Immature natural killer cell (primary cell): ENCODE measurements at regions not wholly inside any gene's neighbourhood (a gene's known extent, or its start where the extent isn't known, plus 50 kb on each side); places are given as distances from the start of the nearest gene placed in this dataset.
"Not testable (repeated sequence)": the region's sequence is repeated elsewhere in the genome, so short reads cannot be mapped to it uniquely, and the experiment has no call there.

Experiments used
- DNase-seq, 3 donors: peaks; one replicate each; pipeline ENCODE4 v3.0.0; 2022; ENCODE audit warnings: mixed read lengths in 1 of 3
- H3K27ac Mint-ChIP-seq, 6 donors: one replicate each; pipeline ENCODE4 v1.8.0; 2020; ENCODE audit warnings: mixed read lengths in 6 of 6, mild to moderate bottlenecking in 5 of 6, inconsistent platforms in 4 of 6, moderate library complexity in 3 of 6
- H3K27me3 Mint-ChIP-seq, 3 donors: one replicate each; pipeline ENCODE4 v1.8.0; 2020 to 2021; ENCODE audit warnings: low read depth in 3 of 3, mild to moderate bottlenecking in 3 of 3, mixed read lengths in 3 of 3, moderate library complexity in 3 of 3, inconsistent platforms in 1 of 3
- H3K36me3 Mint-ChIP-seq, 3 donors: one replicate each; pipeline ENCODE4 v1.8.0; 2020; ENCODE audit warnings: mixed read lengths in 3 of 3, inconsistent platforms in 2 of 3, mild to moderate bottlenecking in 2 of 3
- H3K4me1 Mint-ChIP-seq, 2 donors: one replicate each; pipeline ENCODE4 v1.8.0; 2020; ENCODE audit warnings: inconsistent platforms in 2 of 2, mild to moderate bottlenecking in 2 of 2, mixed read lengths in 2 of 2, moderate library complexity in 1 of 2
- H3K4me3 Mint-ChIP-seq, 5 donors: one replicate each; pipeline ENCODE4 v1.8.0; 2020; ENCODE audit warnings: mild to moderate bottlenecking in 5 of 5, mixed read lengths in 5 of 5, inconsistent platforms in 3 of 5, moderate library complexity in 3 of 5
- H3K9me3 Mint-ChIP-seq, 6 donors: one replicate each; pipeline ENCODE4 v1.8.0; 2020; ENCODE audit warnings: mild to moderate bottlenecking in 6 of 6, mixed read lengths in 6 of 6, inconsistent platforms in 4 of 6, moderate library complexity in 3 of 6

GRCh38 chr7:63092951-63093350 lies 905.7 kb upstream of the ZNF722 start:
- Mint-ChIP-seq H3K4me1 (no peaks in the 10 kb centered on the region), H3K27ac (no peak overlapping the region), H3K4me3 (no peak overlapping the region), H3K27me3 (peaks cover 0 to 7% (median 1%) of the 10 kb centered on the region in 3 donors), H3K36me3 (no peaks in the 10 kb centered on the region), H3K9me3 (peaks cover 21 to 70% (median 51%) of the 10 kb centered on the region in 6 donors)
- no peak for DNase-seq

GRCh38 chr7:63093481-63093880 lies 905.2 kb upstream of the ZNF722 start:
- no peaks in the 10 kb centered on the region for H3K36me3 Mint-ChIP-seq
- no peak overlapping the region for H3K4me3 Mint-ChIP-seq
- H3K27ac Mint-ChIP-seq: no peak overlapping the region
- peaks cover 0 to 7% (median 1%) of the 10 kb centered on the region in 3 donors for H3K27me3 Mint-ChIP-seq
- H3K9me3 Mint-ChIP-seq: peaks cover 20 to 65% (median 46%) of the 10 kb centered on the region in 6 donors
- no peak for DNase-seq
- no peaks in the 10 kb centered on the region for H3K4me1 Mint-ChIP-seq

GRCh38 chr7:63096141-63096540 lies 902.5 kb upstream of the ZNF722 start:
- Mint-ChIP-seq H3K4me3 (no peak overlapping the region), H3K9me3 (peaks cover 20 to 62% (median 44%) of the 10 kb centered on the region in 6 donors)

GRCh38 chr7:63104666-63105065 lies 894.0 kb upstream of the ZNF722 start:
- H3K9me3 Mint-ChIP-seq: peaks cover 23 to 66% (median 59%) of the 10 kb centered on the region in 6 donors

More at GRCh38 chr7:63096141-63096540, 902.5 kb upstream of the ZNF722 start:
- H3K27ac Mint-ChIP-seq: no peak overlapping the region
- no peaks in the 10 kb centered on the region for H3K36me3 Mint-ChIP-seq
- peaks cover 0 to 7% (median 1%) of the 10 kb centered on the region in 3 donors for H3K27me3 Mint-ChIP-seq
- no peaks in the 10 kb centered on the region for H3K4me1 Mint-ChIP-seq
- DNase-seq: no peak

GRCh38 chr7:63105978-63106377 lies 892.7 kb upstream of the ZNF722 start:
- Mint-ChIP-seq H3K36me3 (peaks cover 0 to 4% (median 0%) of the 10 kb centered on the region in 3 donors), H3K27me3 (no peaks in the 10 kb centered on the region), H3K9me3 (peaks cover 18 to 63% (median 53%) of the 10 kb centered on the region in 6 donors), H3K27ac (no peak overlapping the region), H3K4me3 (no peak overlapping the region), H3K4me1 (no peaks in the 10 kb centered on the region)
- no peak for DNase-seq

More at GRCh38 chr7:63104666-63105065, 894.0 kb upstream of the ZNF722 start:
- Mint-ChIP-seq H3K27me3 (no peaks in the 10 kb centered on the region), H3K36me3 (no peaks in the 10 kb centered on the region), H3K4me1 (no peaks in the 10 kb centered on the region), H3K4me3 (no peak overlapping the region), H3K27ac (no peak overlapping the region)
- DNase-seq: no peak

- H3K9me3 Mint-ChIP-seq: peaks cover 18 to 56% (median 47%) of the 10 kb centered on the region in 6 donors
- H3K36me3 Mint-ChIP-seq: peaks cover 0 to 4% (median 0%) of the 10 kb centered on the region in 3 donors
- H3K4me1 Mint-ChIP-seq: no peaks in the 10 kb centered on the region
- H3K27me3 Mint-ChIP-seq: no peaks in the 10 kb centered on the region
- no peak overlapping the region for H3K27ac Mint-ChIP-seq
- DNase-seq: no peak
- H3K4me3 Mint-ChIP-seq: no peak overlapping the region
Observed at GRCh38 chr7:63106506-63107388, 891.9 kb upstream of the ZNF722 start.

GRCh38 chr7:63111511-63111910 lies 887.1 kb upstream of the ZNF722 start:
- H3K36me3 Mint-ChIP-seq, H3K4me3 Mint-ChIP-seq, H3K27ac Mint-ChIP-seq, H3K4me1 Mint-ChIP-seq, DNase-seq, H3K27me3 Mint-ChIP-seq: not testable (repeated sequence)
- peaks cover 0 to 48% (median 31%) of the 10 kb centered on the region in 6 donors for H3K9me3 Mint-ChIP-seq

GRCh38 chr7:63112764-63113712 lies 885.6 kb upstream of the ZNF722 start:
- Mint-ChIP-seq H3K27ac (no peak overlapping the region), H3K9me3 (peaks cover 0 to 43% (median 30%) of the 10 kb centered on the region in 6 donors), H3K4me3 (no peak overlapping the region), H3K36me3 (peaks cover 0 to 6% (median 0%) of the 10 kb centered on the region in 3 donors), H3K4me1 (no peaks in the 10 kb centered on the region), H3K27me3 (no peaks in the 10 kb centered on the region)
- DNase-seq: no peak

- Mint-ChIP-seq H3K4me1 (no peaks in the 10 kb centered on the region), H3K4me3 (no peak overlapping the region), H3K9me3 (peaks cover 0 to 47% (median 35%) of the 10 kb centered on the region in 6 donors), H3K27ac (no peak overlapping the region), H3K36me3 (peaks cover 0 to 6% (median 0%) of the 10 kb centered on the region in 3 donors), H3K27me3 (no peaks in the 10 kb centered on the region)
- no peak for DNase-seq
Observed at GRCh38 chr7:63113713-63114285, 884.9 kb upstream of the ZNF722 start.

- no peaks in the 10 kb centered on the region for H3K4me1 Mint-ChIP-seq
- H3K27me3 Mint-ChIP-seq: no peaks in the 10 kb centered on the region
- H3K9me3 Mint-ChIP-seq: peaks cover 0 to 48% (median 38%) of the 10 kb centered on the region in 6 donors
- H3K27ac Mint-ChIP-seq: no peak overlapping the region
- H3K36me3 Mint-ChIP-seq: peaks cover 0 to 6% (median 0%) of the 10 kb centered on the region in 3 donors
- no peak overlapping the region for H3K4me3 Mint-ChIP-seq
- no peak for DNase-seq
Observed at GRCh38 chr7:63114371-63114985, 884.2 kb upstream of the ZNF722 start.
